ENCODE measurements at regions not wholly inside any gene's neighbourhood (a gene's known extent, or its start where the extent isn't known, plus 50 kb on each side); places are given as distances from the start of the nearest gene placed in this dataset.

DNA sequence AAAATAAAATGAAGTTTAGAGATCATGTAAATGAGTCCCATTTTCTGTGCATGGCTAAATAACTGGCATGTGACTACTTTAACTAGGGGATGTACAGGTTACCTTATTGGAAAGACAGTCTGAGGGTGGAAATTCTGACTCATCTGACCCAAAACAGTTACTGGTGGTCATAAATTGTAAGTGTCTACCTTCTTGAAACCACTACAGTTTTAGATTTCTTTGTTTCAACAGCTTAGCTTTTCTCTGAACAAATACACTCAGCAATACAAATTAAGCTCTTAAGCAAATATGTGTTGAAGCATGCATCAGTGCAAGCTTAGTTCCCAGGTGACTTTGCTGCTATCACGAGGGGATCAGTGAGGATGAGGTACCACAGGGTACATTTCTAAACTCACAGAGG is 60.7 kb upstream of the PGM2 start:
- Histone ChIP-seq H3K27ac (no peak overlapping the region), H3K9me3 (no peaks in the 10 kb centered on the region), H3K4me1 (peaks cover 0 to 24% of the 10 kb centered on the region in 2 donors), H3K4me3 (no peak overlapping the region), H3K36me3 (no peaks in the 10 kb centered on the region), H3K27me3 (no peaks in the 10 kb centered on the region)
- ATAC-seq, result peak; percentile 34
- intact Hi-C loops (cut with DNase I), result no loop called here
- TF ChIP-seq, protein P1, sequence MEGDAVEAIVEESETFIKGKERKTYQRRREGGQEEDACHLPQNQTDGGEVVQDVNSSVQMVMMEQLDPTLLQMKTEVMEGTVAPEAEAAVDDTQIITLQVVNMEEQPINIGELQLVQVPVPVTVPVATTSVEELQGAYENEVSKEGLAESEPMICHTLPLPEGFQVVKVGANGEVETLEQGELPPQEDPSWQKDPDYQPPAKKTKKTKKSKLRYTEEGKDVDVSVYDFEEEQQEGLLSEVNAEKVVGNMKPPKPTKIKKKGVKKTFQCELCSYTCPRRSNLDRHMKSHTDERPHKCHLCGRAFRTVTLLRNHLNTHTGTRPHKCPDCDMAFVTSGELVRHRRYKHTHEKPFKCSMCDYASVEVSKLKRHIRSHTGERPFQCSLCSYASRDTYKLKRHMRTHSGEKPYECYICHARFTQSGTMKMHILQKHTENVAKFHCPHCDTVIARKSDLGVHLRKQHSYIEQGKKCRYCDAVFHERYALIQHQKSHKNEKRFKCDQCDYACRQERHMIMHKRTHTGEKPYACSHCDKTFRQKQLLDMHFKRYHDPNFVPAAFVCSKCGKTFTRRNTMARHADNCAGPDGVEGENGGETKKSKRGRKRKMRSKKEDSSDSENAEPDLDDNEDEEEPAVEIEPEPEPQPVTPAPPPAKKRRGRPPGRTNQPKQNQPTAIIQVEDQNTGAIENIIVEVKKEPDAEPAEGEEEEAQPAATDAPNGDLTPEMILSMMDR (IDR thresholded peaks at IDR 0.05), result no peak
- no peak for DNase-seq

DNA sequence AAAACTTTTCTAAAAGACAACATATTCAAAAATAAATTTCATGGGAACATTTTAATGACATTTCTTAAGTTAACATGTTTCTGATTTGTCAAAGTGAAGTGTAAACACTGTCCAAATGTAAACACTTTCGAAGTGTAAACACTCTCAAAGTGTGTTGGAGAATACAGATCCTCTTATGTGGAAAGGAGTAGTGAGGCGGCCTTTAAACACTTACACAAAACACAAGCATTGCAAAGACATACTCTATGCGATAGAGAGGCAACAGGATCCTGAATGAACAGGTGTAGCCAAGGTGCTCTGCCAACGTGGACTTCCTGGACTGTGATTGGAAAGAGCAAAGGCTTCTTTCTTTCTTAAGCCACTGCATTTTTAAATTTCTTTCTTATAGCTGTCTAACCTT is 62.7 kb upstream of the PGM2 start:
- ATAC-seq (peak; percentile 78), DNase-seq (peak in 1 of 4 donors; percentile 39)
- no peaks in the 10 kb centered on the region for H3K9me3 ChIP-seq
- H3K27ac ChIP-seq, result no peak overlapping the region
- intact Hi-C loops (cut with DNase I), result no loop called here
- H3K4me3 ChIP-seq, result no peak overlapping the region
- no peaks in the 10 kb centered on the region for H3K27me3 ChIP-seq
- no peaks in the 10 kb centered on the region for H3K36me3 ChIP-seq
- TF ChIP-seq, protein P1 (IDR thresholded peaks at IDR 0.05), result no peak
- H3K4me1 ChIP-seq, result peaks cover 11 to 28% of the 10 kb centered on the region in 2 donors

DNA sequence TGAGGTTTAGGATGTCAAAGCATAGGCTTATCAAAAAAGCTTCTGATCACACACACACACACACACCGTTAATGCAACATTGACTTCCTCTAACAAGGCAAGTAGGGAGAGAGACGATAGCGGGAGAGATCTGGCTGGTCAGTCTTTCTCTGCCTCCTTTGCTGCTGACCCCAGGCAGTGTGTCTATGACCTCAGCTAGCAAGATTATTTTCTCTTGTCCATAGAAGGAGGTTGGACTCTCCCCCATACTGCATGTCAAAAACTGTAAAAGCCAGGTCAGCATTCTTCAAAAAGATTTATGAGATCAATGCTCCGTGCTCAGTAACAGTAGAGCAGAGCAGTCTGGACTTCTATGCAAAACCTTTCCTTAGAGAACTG is 63.5 kb upstream of the PGM2 start:
- intact Hi-C loops (cut with DNase I), result no loop called here
- Histone ChIP-seq H3K9me3 (no peaks in the 10 kb centered on the region), H3K4me3 (no peak overlapping the region), H3K36me3 (no peaks in the 10 kb centered on the region), H3K4me1 (peaks cover 12 to 36% of the 10 kb centered on the region in 2 donors), H3K27me3 (no peaks in the 10 kb centered on the region), H3K27ac (no peak overlapping the region)
- ATAC-seq, result no peak
- no peak for DNase-seq
- TF ChIP-seq, protein P1 (IDR thresholded peaks at IDR 0.05), result no peak

DNA sequence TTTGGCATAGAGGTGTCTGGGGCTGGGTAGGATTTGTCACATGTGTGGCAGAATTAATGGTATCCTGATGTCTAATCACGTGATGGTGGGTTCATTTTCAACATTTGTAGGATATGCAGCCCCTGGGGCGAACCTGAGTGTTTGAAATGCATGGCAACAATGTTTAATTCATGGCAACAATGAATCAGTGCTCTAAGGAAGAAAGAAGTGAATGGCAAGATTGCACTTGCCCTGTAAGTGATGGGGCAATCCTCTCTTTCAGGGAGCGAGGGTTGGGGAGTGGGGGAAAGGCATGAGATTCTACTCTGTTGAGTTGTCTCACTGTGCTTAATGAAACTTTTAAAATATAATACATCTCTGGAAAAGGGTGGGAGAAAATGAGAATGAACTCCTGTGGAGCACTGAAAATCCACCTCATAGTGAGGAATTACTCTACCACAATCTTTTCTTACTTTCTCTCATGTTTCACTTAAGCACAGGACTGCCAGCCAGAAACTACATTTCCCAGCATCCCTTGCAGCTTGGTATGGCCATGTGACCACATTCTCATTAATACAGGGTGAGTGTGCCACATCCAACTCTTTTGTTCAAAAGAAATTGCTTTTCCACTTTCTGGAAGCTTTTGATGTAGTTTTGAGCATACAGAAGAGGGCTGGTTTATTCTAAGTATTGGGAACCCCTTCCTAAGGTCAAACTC is 64.0 kb upstream of the PGM2 start:
- DNase-seq (no peak), ATAC-seq (no peak)
- TF ChIP-seq, protein P1 (IDR thresholded peaks at IDR 0.05), result no peak
- no peaks in the 10 kb centered on the region for H3K9me3 ChIP-seq
- peaks cover 12 to 36% of the 10 kb centered on the region in 2 donors for H3K4me1 ChIP-seq
- no peak overlapping the region for H3K4me3 ChIP-seq
- H3K27me3 ChIP-seq, result no peaks in the 10 kb centered on the region
- H3K27ac ChIP-seq, result no peak overlapping the region
- H3K36me3 ChIP-seq, result no peaks in the 10 kb centered on the region
- intact Hi-C loops (cut with DNase I), result no loop called here

DNA sequence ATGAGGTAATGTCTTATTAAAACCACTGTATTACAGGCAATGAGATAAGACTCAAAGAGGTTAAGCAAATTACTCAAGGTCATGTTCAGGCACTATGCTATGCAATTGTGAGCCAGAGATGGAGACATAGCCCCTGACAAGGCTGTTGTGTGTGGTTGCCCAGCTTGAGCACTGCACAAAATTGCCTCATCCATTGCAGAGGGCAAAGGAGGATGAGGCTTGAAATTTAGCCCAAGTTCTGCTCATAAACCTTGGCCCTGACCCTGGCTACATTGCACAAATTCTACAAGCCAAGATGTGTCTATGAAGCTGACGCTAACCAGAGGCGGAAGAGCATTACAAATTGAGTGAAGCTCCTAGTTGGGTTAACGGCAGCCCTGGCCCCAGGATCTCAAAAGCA is 65.6 kb upstream of the PGM2 start:
- ATAC-seq (no peak), DNase-seq (no peak)
- Histone ChIP-seq H3K27me3 (no peaks in the 10 kb centered on the region), H3K9me3 (no peaks in the 10 kb centered on the region), H3K36me3 (no peaks in the 10 kb centered on the region), H3K4me3 (no peak overlapping the region), H3K27ac (peak overlapping the region in 1 of 2 donors; percentile 67), H3K4me1 (peaks cover 15 to 45% of the 10 kb centered on the region in 2 donors)
- TF ChIP-seq, protein P1 (IDR thresholded peaks at IDR 0.05), result no peak
- intact Hi-C loops (cut with DNase I), result no loop called here

Measured in left lung (tissue), 4 donors.